ENCODE measurements at regions not wholly inside any gene's neighbourhood (a gene's known extent, or its start where the extent isn't known, plus 50 kb on each side); places are given as distances from the start of the nearest gene placed in this dataset.
"Not testable (repeated sequence)": the region's sequence is repeated elsewhere in the genome, so short reads cannot be mapped to it uniquely, and the experiment has no call there.

GRCh38 chr7:51869452-51869851 is 552.8 kb upstream of the COBL start:
- DNase-seq, result no peak

DNA sequence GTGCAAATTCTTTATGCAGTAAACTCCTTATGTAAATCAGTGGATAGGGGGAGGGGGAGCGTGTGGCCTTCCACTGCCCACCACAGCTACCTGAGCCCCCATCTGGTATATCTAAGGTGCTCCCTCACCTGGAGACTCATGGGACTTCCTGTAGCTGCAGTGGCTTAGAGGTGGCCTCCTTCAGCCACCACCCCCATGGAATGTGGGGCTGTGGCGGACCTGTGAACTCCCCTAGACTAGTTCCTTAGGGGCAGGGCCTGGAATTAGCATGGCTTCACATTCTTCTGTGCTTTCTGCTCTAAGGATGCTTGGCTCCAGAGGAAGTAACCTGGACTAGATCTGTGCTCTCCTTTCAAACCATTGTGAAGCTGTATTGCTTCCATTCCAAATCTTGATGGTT is 550.5 kb upstream of the COBL start:
- no peak for DNase-seq

GRCh38 chr7:51860305-51860704 is 543.7 kb upstream of the COBL start:
- no peak for DNase-seq

DNA sequence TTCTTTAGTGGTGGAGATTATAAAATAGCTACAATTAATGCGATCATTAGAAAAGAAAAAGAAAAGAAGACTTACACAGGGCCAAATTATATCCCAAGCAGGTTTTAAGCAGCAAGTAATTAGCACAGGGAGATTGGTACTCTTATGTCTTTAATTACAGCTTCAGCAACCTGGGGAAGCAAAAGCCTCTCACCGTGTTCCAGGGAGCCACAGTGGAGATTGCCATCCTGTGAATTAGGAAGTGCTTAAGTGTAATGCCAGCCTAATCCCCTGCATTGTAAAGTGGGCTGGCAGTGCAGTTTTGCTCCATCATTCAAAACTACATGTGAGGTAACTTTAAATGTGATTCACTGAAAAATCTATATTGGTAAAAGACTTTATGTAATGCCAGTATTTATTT is 533.5 kb upstream of the COBL start:
- no peak for DNase-seq

- DNase-seq, result no peak
Measured at GRCh38 chr7:51847461-51848134, 531.0 kb upstream of the COBL start.

- DNase-seq, result not testable (repeated sequence)
Measured at GRCh38 chr7:51839130-51839529, 522.5 kb upstream of the COBL start.

- no peak for DNase-seq
Measured at GRCh38 chr7:51827631-51828030, 511.0 kb upstream of the COBL start.

DNA sequence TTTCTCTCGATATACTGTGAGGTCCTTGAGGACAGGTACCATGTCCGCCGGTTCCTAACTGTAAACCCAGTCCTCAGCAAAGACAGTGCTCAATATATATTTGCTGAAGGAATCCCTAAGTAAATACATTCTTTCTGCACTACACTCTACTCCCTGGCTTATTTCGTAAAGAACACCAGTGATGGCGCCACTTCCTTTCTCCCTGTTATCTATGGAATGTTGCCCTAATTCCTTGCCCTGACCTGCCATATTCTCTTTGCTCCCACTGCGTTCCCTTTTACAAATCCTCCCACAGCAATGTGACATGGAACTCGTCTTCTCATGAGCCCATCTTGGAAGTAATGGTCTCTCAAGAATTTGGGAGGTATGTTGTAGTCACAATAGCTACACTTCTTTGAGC is 507.4 kb upstream of the COBL start:
- no peak for DNase-seq

DNA sequence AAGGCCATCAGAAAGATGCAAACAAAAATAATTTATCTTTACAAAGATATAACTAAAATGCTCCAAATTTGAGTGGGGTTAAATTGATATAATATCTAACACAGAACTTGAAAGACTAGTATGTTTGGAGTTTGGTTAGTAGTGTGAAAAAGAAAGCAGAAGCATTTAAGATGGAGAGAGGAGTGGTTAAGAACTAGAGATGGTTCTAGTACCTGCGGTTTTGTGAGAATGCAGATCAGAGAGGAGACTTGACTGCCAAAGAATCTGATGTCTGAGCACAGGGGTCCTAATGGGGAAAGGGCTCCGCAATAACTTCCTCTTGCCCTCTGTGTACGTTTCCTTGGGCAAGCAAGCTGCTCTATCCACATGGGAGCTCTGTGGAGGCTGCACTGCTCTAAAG is 506.8 kb upstream of the COBL start:
- DNase-seq, result no peak

DNA sequence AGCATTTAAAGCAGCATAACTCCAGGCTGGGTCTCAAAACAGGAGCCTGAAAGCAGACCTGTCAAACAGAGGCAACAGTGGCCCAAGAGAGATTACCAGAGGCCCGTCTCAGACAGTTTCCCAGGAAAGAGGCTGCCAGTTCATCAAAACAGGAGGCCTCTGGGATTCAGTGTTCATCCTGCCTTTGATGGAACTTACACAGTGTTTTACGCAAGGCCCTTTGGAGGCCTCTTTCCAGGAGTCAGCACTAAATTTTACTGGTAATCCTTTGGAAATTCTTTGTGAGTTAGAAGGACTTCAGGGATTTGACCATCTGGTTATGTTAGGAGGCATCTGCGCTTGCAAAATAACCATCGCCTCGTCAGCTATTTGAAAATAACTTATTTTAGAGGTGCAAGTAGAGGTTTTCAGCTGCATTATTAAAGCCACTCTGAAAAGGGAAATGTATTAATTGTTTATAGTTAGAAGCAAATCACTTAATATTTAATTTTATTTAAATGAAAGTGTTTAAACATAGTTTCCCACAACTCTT is 501.2 kb upstream of the COBL start:
- no peak for DNase-seq

DNA sequence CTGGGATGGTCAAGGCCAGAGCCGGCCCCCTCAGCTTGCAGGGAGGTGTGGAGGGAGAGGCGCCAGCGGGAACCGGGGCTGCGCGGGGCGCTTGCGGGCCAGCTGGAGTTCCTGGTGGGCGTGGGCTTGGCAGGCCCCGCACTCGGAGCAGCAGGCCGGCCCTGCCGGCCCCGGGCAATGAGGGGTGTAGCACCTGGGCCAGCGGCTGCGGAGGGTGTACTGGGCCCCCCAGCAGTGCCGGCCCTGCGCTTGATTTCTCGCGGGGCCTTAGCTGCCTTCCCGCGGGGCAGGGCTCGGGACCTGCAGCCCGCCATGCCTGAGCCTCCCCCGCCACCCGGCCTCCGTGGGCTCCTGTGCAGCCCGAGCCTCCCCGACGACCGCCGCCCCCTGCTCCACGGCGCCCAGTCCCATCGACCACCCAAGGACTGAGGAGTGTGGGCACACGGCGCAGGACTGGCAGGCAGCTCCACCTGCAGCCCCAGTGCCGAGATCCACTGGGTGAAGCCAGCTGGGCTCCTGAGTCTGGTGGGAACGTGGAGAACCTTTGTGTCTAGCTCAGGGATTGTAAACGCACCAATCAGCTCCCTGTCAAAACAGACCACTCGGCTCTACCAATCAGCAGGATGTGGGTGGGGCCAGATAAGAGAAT is 489.3 kb upstream of the COBL start:
- DNase-seq, result not testable (repeated sequence)

DNA sequence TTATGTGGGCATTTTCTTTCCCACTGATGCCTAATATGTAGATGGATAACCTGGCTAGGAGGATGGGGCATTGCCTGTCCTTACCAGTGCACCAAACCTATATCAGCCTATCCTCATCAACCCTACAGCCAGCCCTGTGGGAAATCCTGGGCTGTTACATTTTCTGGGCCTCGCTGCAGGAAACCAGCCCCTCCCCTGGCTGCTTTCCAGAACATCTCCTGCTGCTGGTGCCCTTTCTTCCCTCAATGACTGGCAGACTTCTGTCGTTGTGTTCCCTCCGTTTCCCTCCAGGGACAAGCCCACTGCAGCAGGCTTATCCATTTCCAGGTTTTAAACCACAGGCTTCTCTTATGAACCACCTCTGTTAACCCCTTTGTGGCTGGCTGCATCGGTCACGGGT is 486.1 kb upstream of the COBL start:
- DNase-seq, result no peak

DNA sequence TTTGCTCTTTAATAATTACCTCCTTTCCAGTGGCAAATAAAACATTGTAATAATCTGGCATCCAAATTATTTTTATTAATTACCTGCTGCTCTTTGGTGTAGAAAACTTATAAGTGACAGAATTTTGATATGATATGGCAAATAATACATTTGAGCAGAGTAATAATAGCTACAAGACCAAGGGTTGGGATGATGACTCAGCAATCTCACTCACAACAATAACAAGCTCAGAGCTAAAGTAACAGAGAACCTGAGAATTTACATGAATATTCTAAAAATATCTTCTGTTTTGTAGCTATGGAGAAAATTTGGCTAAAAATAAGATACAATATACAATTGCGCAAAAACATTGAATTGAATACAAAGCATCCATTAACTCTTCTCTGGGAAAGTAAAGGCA is 480.8 kb upstream of the COBL start:
- no peak for DNase-seq

DNA sequence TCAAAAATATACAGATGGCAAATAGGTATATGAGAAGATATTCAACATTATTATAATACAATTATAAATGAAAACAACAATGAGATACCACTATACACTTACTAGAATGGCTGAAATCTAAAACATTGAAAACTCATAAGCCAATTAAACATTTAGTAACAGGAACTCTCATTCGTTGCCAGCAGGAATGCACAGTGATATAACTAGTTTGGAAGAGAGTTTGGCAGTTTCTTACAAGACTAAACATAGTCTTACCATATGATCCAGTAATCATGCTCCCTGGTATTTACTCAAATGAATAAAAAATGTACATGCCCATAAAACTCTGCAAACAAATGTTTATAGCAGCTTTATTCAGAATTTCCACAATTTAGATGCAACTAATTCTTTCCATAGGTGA is 476.2 kb upstream of the COBL start:
- no peak for DNase-seq

DNA sequence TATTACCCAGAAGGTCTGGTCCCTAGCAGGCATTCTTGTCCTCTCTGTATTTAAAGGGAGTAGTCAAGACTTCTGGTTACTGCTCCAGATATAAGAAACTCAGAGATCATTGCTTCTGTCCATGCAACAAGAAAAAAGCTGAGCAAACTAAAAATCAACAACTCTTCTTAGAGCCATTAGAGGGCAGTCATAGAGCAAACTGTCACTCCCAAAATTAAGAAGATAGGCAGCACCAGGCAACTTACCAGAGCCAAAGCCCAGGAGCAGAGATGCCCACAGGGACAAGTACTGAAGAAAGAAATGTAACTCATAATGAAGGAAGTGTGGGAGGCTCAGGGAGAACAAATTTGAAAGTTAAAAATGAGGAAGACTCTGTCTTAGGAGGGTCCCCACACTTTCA is 472.9 kb upstream of the COBL start:
- no peak for DNase-seq

DNA sequence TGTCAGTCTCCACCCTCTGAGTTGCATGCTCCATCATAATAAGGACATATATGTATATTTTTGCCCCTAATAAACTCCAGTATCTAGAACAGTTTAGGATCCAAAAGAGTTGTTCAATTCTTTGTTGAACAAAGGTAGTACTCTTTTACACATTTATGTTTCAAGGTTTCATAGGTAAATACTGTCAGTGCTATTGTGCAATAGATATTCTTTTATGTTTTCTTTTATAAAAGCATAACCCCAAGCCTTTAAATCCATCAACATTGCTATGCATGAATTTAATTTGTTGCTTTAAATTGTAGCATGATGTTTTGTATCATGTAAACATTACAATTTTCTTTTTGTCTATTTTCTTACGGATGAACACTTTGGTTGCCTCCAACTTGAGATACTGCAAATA is 469.7 kb upstream of the COBL start:
- DNase-seq, result no peak

- DNase-seq, result no peak
Measured at GRCh38 chr7:51785876-51786275, 469.3 kb upstream of the COBL start.

- DNase-seq, result no peak
Measured at GRCh38 chr7:51785171-51785570, 468.6 kb upstream of the COBL start.

DNA sequence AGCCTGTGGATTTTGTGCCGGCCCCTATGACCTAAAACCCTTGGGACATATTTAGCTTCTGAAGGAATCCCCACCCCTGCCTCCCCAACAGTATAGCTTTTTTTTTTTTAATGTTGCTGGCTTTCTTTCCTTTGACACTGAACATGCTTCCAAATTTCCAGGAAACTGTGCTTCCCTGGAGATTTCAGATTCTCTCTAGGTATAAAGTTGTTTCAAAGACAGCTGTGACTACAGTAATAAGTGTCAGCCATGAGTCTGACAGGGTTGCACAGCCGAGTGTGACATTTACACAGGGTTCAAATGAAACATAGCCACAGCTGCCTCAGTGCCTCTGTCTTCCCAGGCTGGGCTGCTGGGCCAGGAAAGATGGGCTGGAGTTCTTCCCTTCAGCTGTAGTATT is 466.6 kb upstream of the COBL start:
- DNase-seq, result no peak

DNA sequence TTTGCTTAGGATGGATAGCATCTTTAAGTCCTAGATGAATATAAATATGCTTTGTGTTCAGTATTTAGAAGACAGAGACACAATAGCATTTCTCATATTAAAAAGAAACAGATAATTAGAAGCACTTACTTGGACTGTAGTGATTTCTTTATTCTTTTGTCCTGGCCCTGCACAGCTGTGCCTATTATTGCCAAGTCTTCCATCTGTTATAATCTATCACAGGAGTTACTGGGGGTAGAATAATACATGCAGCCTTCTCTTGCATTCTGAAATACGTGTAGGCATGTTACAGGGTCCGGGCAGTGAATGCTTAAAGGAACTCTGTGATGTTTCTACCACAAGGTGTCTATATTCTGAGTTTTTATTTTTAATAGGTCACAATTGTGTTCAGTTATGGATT is 461.5 kb upstream of the COBL start:
- DNase-seq, result no peak

GRCh38 chr7:51774178-51774577 is 457.6 kb upstream of the COBL start:
- DNase-seq, result no peak

DNA sequence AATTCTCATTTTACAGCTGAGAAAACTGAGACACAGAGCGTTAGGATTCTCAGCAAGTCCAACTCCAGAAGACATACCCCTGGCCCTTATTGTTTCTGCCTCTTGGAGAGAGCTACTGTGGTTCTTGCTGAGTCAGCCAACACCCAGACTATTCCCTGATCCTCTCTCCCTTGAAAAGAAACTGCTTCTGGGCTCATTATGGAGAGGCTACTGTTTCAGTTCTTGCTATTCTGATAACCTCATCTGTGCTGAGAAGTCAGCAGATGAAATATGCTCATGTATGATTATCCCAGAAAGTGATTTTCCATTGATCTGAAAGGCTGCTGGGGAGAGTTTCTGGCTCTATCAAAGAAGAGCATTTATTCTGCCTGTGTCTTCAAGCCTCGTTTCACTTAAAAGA is 455.6 kb upstream of the COBL start:
- DNase-seq, result no peak

DNA sequence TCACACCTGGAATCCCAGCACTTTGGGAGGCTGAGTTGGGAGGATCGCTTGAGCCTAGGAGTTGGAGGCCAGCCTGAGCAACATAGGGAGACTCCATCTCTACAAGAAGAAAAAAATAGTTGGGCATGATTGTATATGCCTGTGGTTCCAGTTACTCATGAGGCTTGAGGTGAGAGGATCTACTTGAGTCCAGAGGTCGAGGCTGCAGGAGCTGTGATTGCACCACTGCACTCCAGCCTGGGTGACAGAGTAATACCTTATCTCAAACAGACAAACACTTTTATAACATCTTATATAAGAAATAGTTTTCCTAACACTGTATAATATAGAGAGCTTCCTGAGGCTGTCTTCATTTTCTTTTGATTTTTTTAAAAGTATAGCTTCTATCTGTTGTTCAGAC is 448.4 kb upstream of the COBL start:
- DNase-seq, result no peak

GRCh38 chr7:51759985-51760384 is 443.4 kb upstream of the COBL start:
- DNase-seq, result no peak

GRCh38 chr7:51757960-51758359 is 441.4 kb upstream of the COBL start:
- no peak for DNase-seq
